GM12864 (cell line): ENCODE measurements at regions not wholly inside any gene's neighbourhood (a gene's known extent, or its start where the extent isn't known, plus 50 kb on each side); places are given as distances from the start of the nearest gene placed in this dataset.

Source experiments
- DNase-seq: peaks from one replicate; pipeline ENCODE4 v3.0.0-alpha.2; 2011; ENCODE audit warnings: low read depth
- H3K4me3 ChIP-seq: 2 replicates; pipeline ENCODE4 v1.5.1; 2011; ENCODE audit warnings: mild to moderate bottlenecking, low read depth, low read length, control low read depth
- CTCF ChIP-seq: IDR thresholded peaks from 2 replicates; pipeline ENCODE4 v1.5.1; 2011; ENCODE audit warnings: low read depth, mild to moderate bottlenecking, moderate library complexity, low read length, control low read depth, inconsistent platforms; ENCODE audit errors: missing control alignments

- no peak for DNase-seq
- no peak overlapping the region for H3K4me3 ChIP-seq
- TF ChIP-seq CTCF = no peak
Measured at GRCh38 chr12:65712260-65713004, 111.9 kb upstream of the HMGA2 start.

GRCh38 chr12:65715961-65716360 lies 108.3 kb upstream of the HMGA2 start:
- H3K4me3 ChIP-seq = no peak overlapping the region
- no peak for TF ChIP-seq CTCF
- DNase-seq = no peak

- no peak for DNase-seq
- TF ChIP-seq CTCF = no peak
- no peak overlapping the region for H3K4me3 ChIP-seq
Measured at GRCh38 chr12:65720136-65721130, 103.8 kb upstream of the HMGA2 start.

GRCh38 chr12:65721541-65722190 lies 102.6 kb upstream of the HMGA2 start:
- TF ChIP-seq CTCF = no peak
- H3K4me3 ChIP-seq = no peak overlapping the region
- no peak for DNase-seq

GRCh38 chr12:65725376-65725775 lies 98.9 kb upstream of the HMGA2 start:
- DNase-seq = no peak
- TF ChIP-seq CTCF = no peak
- H3K4me3 ChIP-seq = no peak overlapping the region

GRCh38 chr12:65728455-65728847 lies 95.8 kb upstream of the HMGA2 start:
- H3K4me3 ChIP-seq = no peak overlapping the region
- no peak for TF ChIP-seq CTCF
- no peak for DNase-seq
